Adrenal gland (tissue), 5 donors: ENCODE measurements at regions not wholly inside any gene's neighbourhood (a gene's known extent, or its start where the extent isn't known, plus 50 kb on each side); places are given as distances from the start of the nearest gene placed in this dataset.
"Not testable (repeated sequence)": the region's sequence is repeated elsewhere in the genome, so short reads cannot be mapped to it uniquely, and the experiment has no call there.

ENCODE experiments used
- POLR2A ChIP-seq, 2 donors: fragments of 450-650 bp; IDR thresholded peaks; one replicate each; pipeline ENCODE4 v1.6.1; 2017; ENCODE audit warnings: antibody characterized with exemption in 2 of 2, mild to moderate bottlenecking in 2 of 2, moderate library complexity in 1 of 2
- TF ChIP-seq, protein P1 (sequence below), 6 experiments: fragments of 450-650 bp in 4 of 6; fragments of 200-600 bp in 2 of 6; sonication (generic) in 1 of 6; IDR thresholded peaks; 1 replicate in 5 of 6; 2 replicates in 1 of 6; pipeline versions ENCODE4 v1.5.1 to v1.8.0; 2016 to 2021; ENCODE audit warnings: antibody characterized with exemption in 6 of 6, mild to moderate bottlenecking in 2 of 6, moderate library complexity in 1 of 6
- donor health status: DM: no; HTN: no; CAD: no.

DNA sequence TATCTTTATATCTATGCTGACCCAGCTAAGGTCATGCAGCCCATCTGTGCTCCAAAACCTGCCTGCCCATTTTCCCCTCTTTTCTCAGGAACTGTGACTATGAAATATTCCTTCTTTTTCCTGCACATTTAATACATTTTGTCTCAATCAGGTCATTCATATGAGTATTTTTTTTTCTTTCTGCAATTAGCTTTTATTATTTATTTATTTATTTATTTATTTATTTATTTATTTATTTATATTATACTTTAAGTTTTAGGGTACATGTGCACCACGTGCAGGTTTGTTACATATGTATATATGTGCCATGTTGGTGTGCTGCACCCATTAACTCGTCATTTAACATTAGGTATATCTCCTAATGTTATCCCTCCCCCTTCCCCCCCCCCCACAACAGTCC is 421.7 kb upstream of the PODXL start:
- TF ChIP-seq, protein P1, sequence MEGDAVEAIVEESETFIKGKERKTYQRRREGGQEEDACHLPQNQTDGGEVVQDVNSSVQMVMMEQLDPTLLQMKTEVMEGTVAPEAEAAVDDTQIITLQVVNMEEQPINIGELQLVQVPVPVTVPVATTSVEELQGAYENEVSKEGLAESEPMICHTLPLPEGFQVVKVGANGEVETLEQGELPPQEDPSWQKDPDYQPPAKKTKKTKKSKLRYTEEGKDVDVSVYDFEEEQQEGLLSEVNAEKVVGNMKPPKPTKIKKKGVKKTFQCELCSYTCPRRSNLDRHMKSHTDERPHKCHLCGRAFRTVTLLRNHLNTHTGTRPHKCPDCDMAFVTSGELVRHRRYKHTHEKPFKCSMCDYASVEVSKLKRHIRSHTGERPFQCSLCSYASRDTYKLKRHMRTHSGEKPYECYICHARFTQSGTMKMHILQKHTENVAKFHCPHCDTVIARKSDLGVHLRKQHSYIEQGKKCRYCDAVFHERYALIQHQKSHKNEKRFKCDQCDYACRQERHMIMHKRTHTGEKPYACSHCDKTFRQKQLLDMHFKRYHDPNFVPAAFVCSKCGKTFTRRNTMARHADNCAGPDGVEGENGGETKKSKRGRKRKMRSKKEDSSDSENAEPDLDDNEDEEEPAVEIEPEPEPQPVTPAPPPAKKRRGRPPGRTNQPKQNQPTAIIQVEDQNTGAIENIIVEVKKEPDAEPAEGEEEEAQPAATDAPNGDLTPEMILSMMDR (IDR thresholded peaks at IDR 0.05), result not testable (repeated sequence)
- TF ChIP-seq POLR2A (IDR thresholded peaks at IDR 0.05), result not testable (repeated sequence)
